Thyroid gland (tissue), 4 donors: ENCODE measurements at regions not wholly inside any gene's neighbourhood (a gene's known extent, or its start where the extent isn't known, plus 50 kb on each side); places are given as distances from the start of the nearest gene placed in this dataset.
"Not testable (repeated sequence)": the region's sequence is repeated elsewhere in the genome, so short reads cannot be mapped to it uniquely, and the experiment has no call there.

ENCODE experiments used
- DNase-seq, 2 donors: peaks; one replicate each; pipeline ENCODE4 v3.0.0-alpha.2; 2019
- H3K27ac ChIP-seq, 3 donors: fragments of 200-600 bp; sonication (generic); 1 replicate in 2 of 3; 2 replicates in 1 of 3; pipeline ENCODE4 v1.5.1; 2016 to 2019; ENCODE audit warnings: mild to moderate bottlenecking in 1 of 3, moderate library complexity in 1 of 3
- H3K27me3 ChIP-seq: fragments of 200-600 bp; sonication (generic); one replicate; pipeline ENCODE4 v1.5.1; 2019
- H3K36me3 ChIP-seq, 2 donors: fragments of 200-600 bp; sonication (generic); one replicate each; pipeline ENCODE4 v1.5.1; 2016 to 2019
- H3K4me1 ChIP-seq, 2 donors: fragments of 200-600 bp; sonication (generic); one replicate each; pipeline ENCODE4 v1.5.1; 2017 to 2019
- H3K4me3 ChIP-seq, 3 donors: fragments of 200-600 bp; sonication (generic); replicated peaks in 1 of 3; 1 replicate in 2 of 3; 2 replicates in 1 of 3; pipeline ENCODE4 v1.5.1; 2016; ENCODE audit warnings: mild to moderate bottlenecking in 1 of 3
- H3K9me3 ChIP-seq: fragments of 200-600 bp; sonication (generic); one replicate; pipeline ENCODE4 v1.5.1; 2017
- CTCF ChIP-seq, 6 experiments: fragments of 200-600 bp in 3 of 6; fragments of 450-650 bp in 3 of 6; sonication (generic) in 3 of 6; IDR thresholded peaks; one replicate each; pipeline ENCODE4 v1.5.1; 2016 to 2019; ENCODE audit warnings: antibody characterized with exemption in 6 of 6, mild to moderate bottlenecking in 2 of 6, inconsistent platforms in 1 of 6, moderate library complexity in 1 of 6
- POLR2A ChIP-seq, 2 donors: fragments of 450-650 bp; IDR thresholded peaks; one replicate each; pipeline ENCODE4 v1.6.1; 2017; ENCODE audit warnings: antibody characterized with exemption in 2 of 2, mild to moderate bottlenecking in 2 of 2, moderate library complexity in 1 of 2
- WGBS, 2 donors: methylation state at CpG; one replicate each; pipeline ENCODE4 v1.1.5; 2017; 5-methylcytosine and 5-hydroxymethylcytosine counted together
- intact Hi-C: fragments of 100-400 bp; cut with DNase I; formaldehyde crosslinking; loops from one replicate; pipeline ENCODE4 v1.15.1; 2023

- Histone ChIP-seq H3K4me3 (no peak overlapping the region), H3K4me1 (no peaks in the 10 kb centered on the region), H3K27ac (no peak overlapping the region), H3K27me3 (no peaks in the 10 kb centered on the region), H3K9me3 (no peaks in the 10 kb centered on the region), H3K36me3 (no peaks in the 10 kb centered on the region)
- TF ChIP-seq POLR2A (IDR thresholded peaks at IDR 0.05) (no peak), CTCF (IDR thresholded peaks at IDR 0.05) (no peak)
- intact Hi-C loops, result no loop called here
- WGBS, 2 donors, result 91 to 93% methylated on average over 1 of the region's 1 CpG
- DNase-seq, result no peak
Measured at GRCh38 chr11:80929031-80929805, 1488.4 kb upstream of the TENM4 start.

- WGBS, 2 donors, result 56 to 66% methylated on average over 5 of the region's 5 CpGs
- no peaks in the 10 kb centered on the region for H3K36me3 ChIP-seq
- H3K9me3 ChIP-seq, result no peaks in the 10 kb centered on the region
- H3K27ac ChIP-seq, result no peak overlapping the region
- no peak overlapping the region for H3K4me3 ChIP-seq
- no peak for DNase-seq
- H3K27me3 ChIP-seq, result no peaks in the 10 kb centered on the region
- no peak for TF ChIP-seq CTCF (IDR thresholded peaks at IDR 0.05)
- no peak for TF ChIP-seq POLR2A (IDR thresholded peaks at IDR 0.05)
- H3K4me1 ChIP-seq, result no peaks in the 10 kb centered on the region
- intact Hi-C loops, result no loop called here
Measured at GRCh38 chr11:80925321-80925720, 1484.5 kb upstream of the TENM4 start.

GRCh38 chr11:80921310-80921709 is 1480.5 kb upstream of the TENM4 start:
- H3K27ac ChIP-seq, intact Hi-C loops, H3K4me3 ChIP-seq, H3K4me1 ChIP-seq, H3K36me3 ChIP-seq, H3K9me3 ChIP-seq, DNase-seq, H3K27me3 ChIP-seq: not testable (repeated sequence)

- TF ChIP-seq POLR2A (IDR thresholded peaks at IDR 0.05) (no peak), CTCF (IDR thresholded peaks at IDR 0.05) (no peak)
- intact Hi-C loops, result no loop called here
- H3K9me3 ChIP-seq, result no peaks in the 10 kb centered on the region
- no peak overlapping the region for H3K4me3 ChIP-seq
- H3K27ac ChIP-seq, result no peak overlapping the region
- H3K4me1 ChIP-seq, result no peaks in the 10 kb centered on the region
- no peaks in the 10 kb centered on the region for H3K36me3 ChIP-seq
- WGBS, 2 donors, result 84 to 91% methylated on average over 1 of the region's 1 CpG
- DNase-seq, result no peak
- H3K27me3 ChIP-seq, result no peaks in the 10 kb centered on the region
Measured at GRCh38 chr11:80916173-80916798, 1475.5 kb upstream of the TENM4 start.

- whole genome bisulfite sequencing, 2 donors, result 86 to 87% methylated on average over 1 of the region's 1 CpG
- no peaks in the 10 kb centered on the region for H3K4me1 ChIP-seq
- DNase-seq, result no peak
- H3K27ac ChIP-seq, result no peak overlapping the region
- no peaks in the 10 kb centered on the region for H3K36me3 ChIP-seq
- H3K4me3 ChIP-seq, result no peak overlapping the region
- H3K9me3 ChIP-seq, result no peaks in the 10 kb centered on the region
- H3K27me3 ChIP-seq, result no peaks in the 10 kb centered on the region
- intact Hi-C loops, result no loop called here
- TF ChIP-seq CTCF (IDR thresholded peaks at IDR 0.05), result no peak
Measured at GRCh38 chr11:80914311-80914710, 1473.5 kb upstream of the TENM4 start.
